ENCODE measurements at regions not wholly inside any gene's neighbourhood (a gene's known extent, or its start where the extent isn't known, plus 50 kb on each side); places are given as distances from the start of the nearest gene placed in this dataset.

DNA sequence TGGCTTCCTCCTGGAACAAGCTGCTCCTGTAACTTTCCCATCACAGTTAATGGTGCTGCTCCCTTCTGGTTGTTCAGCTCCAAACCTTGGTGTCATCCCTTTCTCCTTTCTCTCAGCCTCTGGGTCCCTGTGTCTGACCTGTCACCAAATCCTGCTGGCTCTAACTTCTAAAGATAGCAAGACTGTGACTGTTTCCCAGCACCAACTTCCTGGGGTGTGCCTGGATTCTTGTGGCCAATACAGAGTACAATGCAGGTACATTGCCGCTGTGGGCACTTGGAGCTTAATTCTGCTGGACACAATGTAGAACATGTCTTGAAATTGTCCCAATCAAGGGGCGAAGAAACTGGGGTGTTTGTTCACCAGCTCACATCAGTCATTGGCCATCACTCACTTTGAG is 156.7 kb upstream of the CSF3R start:
- FAIRE-seq = no peak

GRCh38 chr1:36638268-36638667 is 155.6 kb upstream of the CSF3R start:
- no peak for FAIRE-seq

DNA sequence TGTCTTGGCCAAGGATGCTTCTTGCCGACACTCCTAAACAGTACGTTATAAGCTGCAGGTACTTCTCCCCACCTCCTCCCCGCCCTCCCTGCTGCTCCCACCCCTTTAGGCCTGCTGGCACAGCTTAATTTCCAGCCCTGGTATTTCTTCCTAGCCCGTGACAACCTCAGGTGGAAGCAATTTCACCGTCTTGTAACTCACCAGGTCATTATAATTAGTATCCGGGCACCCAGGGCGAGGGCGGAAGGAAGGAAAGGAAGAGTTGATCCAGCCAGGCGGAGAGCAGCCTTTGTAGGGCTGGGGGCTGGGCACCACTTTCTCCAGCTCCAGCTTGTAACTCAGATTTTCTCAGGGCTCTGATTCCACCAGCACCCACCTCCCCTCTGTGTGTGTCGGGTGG is 153.5 kb upstream of the CSF3R start:
- no peak for FAIRE-seq

DNA sequence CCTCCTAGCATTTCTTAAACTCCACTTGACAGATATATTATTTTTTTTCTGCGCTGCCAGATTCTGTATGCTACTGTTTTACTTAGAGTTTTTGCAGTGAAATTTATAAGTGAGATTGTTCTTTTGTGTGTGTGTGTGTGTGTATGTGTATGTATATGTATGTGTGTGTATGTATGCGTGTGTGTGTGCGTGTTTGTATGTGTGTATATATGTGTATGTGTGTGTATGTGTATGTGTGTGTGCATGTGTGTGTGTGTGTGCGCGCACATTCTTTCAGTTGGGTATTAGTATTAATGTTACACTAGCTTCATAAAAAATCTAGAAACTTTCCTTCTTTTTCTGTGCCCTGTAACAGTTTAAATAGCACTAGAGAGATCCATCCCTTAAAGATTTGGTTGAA is 152.6 kb upstream of the CSF3R start:
- no peak for FAIRE-seq

- FAIRE-seq = no peak
These were observed 146.1 kb upstream of the CSF3R start for GRCh38 chr1:36628804-36629203.

DNA sequence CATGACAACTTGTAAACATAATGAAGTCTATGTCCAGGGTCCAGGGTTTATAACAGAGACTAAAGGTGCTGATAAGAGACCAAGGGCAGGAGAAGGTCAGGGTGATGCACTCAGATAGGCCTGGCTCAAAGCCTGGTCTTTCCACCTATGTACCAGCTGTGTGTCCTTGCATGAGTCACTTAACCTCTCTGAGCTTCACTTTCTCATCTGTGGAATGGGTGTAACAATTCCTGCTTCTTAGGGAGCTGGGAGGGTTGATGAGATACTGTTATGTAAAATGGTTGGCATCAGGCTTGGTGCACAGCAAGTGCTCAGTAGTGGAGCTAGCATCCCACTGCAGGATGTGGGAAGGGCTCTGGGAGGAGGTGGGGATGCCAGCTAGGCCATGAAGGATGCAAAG is 143.7 kb upstream of the CSF3R start:
- no peak for FAIRE-seq

DNA sequence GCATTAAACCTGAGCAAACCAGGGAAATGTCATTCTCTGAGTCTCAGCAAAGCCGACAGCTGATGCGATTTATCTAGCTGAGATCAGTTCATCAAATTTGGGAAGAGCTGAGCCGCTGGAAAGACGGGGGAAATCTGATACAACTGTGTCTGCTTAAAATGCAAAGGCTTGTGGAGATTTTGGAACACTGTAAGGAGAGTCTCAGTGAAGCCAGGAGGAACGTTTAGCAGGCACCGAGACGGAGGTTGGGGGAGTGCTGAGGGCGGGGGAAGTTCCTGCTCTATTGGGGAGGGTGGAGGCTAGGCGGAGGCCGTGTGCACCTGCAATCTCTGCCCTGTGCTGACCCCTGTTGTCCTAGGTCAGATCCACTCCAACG is 143.2 kb upstream of the CSF3R start:
- no peak for FAIRE-seq

DNA sequence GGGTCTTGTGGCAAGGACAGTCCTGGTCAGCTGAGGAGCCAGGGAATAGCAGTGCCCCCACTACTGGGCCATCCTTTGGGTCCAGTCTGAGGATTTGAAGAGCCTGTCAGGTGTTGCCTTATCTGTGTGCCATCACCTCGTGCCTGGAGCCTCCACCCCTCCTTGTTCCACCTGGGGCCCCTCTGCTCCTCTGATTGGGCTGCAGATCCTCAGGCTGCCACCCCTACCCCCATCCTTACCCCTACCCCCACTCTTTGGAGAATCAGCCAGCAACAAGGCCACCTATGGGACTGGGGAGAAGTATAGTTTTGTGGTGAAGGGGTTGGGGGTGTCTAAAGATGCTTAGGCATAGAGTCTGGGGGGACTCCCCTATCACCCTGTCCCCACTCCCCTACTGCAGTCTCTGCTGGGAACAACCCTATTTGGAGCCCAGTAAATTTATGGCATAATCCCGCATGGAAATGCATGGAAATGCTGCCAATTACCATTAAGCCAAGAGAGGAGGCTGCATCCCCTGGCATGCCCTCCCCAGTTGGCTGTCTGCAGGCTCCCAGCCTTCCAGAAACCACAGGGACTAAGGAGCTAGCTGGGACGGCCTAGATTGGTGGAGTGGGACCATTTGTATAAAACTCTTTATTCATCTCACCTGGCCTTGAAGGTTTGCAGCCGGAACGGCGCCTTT is 142.7 kb upstream of the CSF3R start:
- FAIRE-seq = no peak

DNA sequence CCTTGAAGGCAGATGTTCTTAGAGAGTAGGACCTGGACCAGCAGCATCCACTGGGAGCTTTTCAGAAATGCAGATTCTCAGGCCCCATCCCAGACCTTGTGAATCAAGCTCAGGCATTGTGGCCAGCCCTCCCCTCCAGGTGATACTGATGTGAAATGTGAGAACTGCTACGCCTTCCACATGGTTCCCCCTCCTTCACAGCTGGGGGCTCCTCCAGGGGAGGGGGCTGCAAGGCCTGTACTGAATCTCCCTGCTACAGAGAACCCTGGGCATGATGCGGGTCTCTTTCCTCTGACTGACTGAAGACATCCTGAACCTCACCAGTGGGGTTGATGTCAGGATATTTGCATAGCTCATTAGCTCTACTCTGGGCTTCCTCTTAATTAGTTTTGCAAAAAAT is 141.8 kb upstream of the CSF3R start:
- FAIRE-seq = no peak

GRCh38 chr1:36622741-36623648 is 140.3 kb upstream of the CSF3R start:
- no peak for FAIRE-seq

GRCh38 chr1:36621531-36621930 is 138.8 kb upstream of the CSF3R start:
- FAIRE-seq = no peak

- no peak for FAIRE-seq
These were observed 137.4 kb upstream of the CSF3R start for GRCh38 chr1:36620142-36620541.

DNA sequence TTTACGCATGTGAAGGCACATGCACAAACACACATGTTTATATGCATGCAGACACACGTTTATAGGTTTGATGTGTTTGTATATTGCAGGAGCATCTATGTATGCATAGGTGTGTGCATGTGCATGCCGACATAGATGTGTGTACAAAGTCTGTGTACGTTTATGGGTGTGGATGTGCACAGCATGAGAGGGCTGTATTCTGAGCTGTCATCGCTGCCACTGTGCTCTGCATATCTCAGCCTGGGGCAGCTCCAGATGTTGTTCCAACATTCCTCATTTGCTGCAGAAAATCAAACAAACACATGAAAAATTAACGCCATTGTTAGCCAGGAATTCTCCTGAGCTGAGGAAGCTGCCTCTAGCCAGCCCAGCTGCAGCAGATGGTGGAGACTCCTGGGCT is 132.3 kb upstream of the CSF3R start:
- FAIRE-seq = no peak

- no peak for FAIRE-seq
These were observed 131.9 kb upstream of the CSF3R start for GRCh38 chr1:36614571-36614970.

DNA sequence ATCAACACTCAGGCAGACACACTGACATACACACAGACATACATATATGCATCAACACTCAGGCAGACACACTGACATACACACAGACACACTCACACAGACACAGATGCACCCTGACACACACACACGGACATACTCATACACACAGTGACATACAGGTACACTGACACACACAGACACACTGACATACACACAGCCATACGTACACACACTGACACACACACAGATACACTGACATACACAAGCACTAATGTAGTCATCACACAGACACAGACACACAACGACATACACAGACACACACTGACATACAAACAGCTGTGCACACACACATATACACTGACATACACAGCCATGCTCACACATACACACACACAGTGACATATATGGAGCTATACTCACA is 131.0 kb upstream of the CSF3R start:
- no peak for FAIRE-seq

- FAIRE-seq = no peak
These were observed 130.2 kb upstream of the CSF3R start for GRCh38 chr1:36612881-36613280.

GRCh38 chr1:36612121-36612520 is 129.4 kb upstream of the CSF3R start:
- FAIRE-seq = no peak

DNA sequence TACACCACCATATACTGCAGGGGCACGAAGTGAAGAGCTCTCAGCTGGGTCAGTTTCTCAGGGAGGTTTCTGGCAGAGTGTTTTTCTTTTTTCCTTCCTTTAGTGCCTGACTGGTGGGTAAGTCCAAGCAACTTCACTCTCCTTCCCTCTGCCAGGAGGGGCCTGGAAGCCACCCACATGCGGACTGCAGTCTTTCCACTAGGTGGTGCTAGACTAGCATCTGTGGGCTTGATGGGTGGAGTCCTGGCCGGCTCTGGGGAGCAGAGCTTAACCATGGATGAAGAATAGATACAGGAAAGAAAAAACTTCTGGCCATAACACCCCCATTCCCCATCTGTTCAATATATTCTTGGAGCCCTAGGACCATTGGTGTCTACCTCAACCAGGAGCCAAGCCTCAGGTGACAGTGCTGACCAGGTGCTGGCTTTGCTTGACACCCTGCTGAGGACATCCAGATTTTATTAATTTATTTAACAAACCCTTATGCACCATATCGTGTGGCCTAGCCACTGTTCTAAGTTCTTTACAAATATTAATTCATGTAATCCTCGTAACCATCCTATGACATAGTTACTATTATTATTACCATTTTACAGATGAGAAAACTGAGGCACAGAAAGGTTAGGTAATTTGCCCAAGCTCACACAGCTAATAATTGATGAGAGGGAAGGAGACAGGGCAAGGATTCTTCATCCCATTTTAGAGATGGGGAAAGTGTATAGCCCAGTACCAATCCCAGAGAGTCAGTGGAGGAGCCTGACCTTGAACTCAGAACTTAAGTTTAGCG is 126.7 kb upstream of the CSF3R start:
- FAIRE-seq = peak; percentile 48

DNA sequence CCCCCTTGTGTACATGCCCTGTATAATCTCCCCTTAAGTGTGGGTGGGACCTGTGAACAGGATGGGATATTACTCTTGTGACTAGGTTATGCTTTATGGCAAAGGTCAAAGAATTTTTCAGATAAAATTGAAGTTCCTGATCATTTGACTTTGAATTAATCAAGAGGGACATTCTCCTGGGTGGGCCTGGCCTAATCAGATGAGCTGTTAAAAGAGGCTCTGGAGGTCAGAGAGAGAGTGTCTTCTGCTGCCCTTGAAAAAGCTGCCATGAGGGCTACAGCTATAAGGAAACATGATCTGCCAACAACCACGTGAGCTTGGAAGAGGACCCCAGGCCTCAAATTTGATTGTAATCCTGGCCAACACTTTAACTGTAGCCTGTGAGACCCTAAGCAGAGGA is 125.6 kb upstream of the CSF3R start:
- no peak for FAIRE-seq

DNA sequence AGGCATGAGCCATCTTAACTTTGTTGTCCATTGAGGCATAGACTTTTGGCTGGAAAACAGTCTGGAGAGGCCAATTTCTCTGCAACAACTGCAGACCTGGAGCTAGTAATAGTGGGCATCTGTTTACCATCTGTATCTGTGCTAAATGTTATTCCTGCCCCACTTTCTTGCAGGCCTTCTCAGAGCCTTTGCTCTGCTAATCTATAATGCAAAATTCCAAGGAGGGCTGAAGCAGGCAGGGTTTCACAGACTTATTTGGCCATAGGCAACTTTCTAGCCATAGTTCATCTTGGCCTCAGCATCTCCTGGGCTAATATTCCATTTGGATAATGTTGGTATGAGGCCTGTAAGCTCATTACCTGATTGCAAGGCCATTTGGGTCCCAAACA is 124.5 kb upstream of the CSF3R start:
- FAIRE-seq = no peak

- no peak for FAIRE-seq
These were observed 124.0 kb upstream of the CSF3R start for GRCh38 chr1:36606641-36607262.

- FAIRE-seq = no peak
These were observed 123.4 kb upstream of the CSF3R start for GRCh38 chr1:36605942-36606640.

- FAIRE-seq = no peak
These were observed 120.7 kb upstream of the CSF3R start for GRCh38 chr1:36603461-36603860.
